Gastroesophageal sphincter (tissue), 3 donors: ENCODE measurements at regions not wholly inside any gene's neighbourhood (a gene's known extent, or its start where the extent isn't known, plus 50 kb on each side); places are given as distances from the start of the nearest gene placed in this dataset.

Experiments
- EP300 ChIP-seq: sonication (generic); formaldehyde crosslinking; IDR thresholded peaks from one replicate; pipeline ENCODE4 v1.6.1; 2017; ENCODE audit warnings: antibody characterized with exemption, mild to moderate bottlenecking
- POLR2A ChIP-seq, 2 donors: fragments of 450-650 bp; IDR thresholded peaks; one replicate each; pipeline ENCODE4 v1.6.1; 2017; ENCODE audit warnings: antibody characterized with exemption in 2 of 2, mild to moderate bottlenecking in 2 of 2, moderate library complexity in 1 of 2
- POLR2AphosphoS5 ChIP-seq: sonication (generic); formaldehyde crosslinking; IDR thresholded peaks from one replicate; pipeline ENCODE4 v1.6.1; 2017; ENCODE audit warnings: antibody characterized with exemption
- TF ChIP-seq, protein P1 (sequence below), 4 experiments: fragments of 200-600 bp in 2 of 4; fragments of 450-650 bp in 2 of 4; sonication (generic) in 1 of 4; IDR thresholded peaks; one replicate each; pipeline ENCODE4 v1.5.1; 2017 to 2019; ENCODE audit warnings: antibody characterized with exemption in 4 of 4, mild to moderate bottlenecking in 2 of 4, moderate library complexity in 2 of 4

DNA sequence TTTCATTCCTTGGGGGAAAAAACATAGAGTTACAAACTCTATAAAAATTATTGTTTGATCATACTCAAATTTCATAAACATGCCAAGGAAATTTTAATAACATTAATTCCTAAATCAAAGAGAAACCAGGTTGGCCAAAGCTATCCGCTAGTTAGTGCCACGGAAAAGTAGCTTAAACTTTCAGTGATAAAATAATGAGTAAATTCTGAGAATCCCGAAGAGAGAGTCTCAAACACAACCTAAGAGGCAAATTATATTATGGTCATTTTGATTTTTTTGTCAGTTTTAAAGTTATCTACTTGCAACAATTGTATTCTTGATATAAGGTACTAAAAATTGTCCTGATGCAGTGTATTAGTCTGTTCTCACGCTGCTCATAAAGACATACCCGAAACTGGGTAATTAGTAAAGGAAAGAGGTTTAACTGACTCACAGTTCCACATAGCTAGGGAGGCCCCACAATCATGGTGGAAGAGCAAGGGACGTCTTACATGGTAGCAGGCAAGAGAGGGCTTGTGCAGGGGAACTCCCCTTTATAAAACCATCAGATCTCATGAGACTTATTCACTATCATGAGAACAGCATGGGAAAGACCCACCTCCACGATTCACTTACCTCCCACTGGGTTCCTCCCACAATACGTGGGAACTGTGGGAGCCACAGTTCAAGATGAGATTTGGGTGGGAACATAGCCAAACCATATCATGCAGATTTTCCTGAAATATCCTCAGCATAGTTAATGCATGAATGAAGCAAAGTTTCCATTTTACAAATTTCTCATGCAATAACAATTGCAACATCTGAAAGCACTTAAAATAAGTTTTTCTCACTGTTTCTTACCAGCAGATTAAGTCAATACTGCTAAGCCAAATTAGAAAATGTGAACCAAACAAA lies 205.9 kb upstream of the STK17B start:
- TF ChIP-seq, protein P1, sequence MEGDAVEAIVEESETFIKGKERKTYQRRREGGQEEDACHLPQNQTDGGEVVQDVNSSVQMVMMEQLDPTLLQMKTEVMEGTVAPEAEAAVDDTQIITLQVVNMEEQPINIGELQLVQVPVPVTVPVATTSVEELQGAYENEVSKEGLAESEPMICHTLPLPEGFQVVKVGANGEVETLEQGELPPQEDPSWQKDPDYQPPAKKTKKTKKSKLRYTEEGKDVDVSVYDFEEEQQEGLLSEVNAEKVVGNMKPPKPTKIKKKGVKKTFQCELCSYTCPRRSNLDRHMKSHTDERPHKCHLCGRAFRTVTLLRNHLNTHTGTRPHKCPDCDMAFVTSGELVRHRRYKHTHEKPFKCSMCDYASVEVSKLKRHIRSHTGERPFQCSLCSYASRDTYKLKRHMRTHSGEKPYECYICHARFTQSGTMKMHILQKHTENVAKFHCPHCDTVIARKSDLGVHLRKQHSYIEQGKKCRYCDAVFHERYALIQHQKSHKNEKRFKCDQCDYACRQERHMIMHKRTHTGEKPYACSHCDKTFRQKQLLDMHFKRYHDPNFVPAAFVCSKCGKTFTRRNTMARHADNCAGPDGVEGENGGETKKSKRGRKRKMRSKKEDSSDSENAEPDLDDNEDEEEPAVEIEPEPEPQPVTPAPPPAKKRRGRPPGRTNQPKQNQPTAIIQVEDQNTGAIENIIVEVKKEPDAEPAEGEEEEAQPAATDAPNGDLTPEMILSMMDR (IDR thresholded peaks at IDR 0.05) = no peak
- TF ChIP-seq POLR2A (IDR thresholded peaks at IDR 0.05) (no peak), EP300 (no peak), POLR2AphosphoS5 (no peak)
